Hypothalamus (tissue), 51 donors: ENCODE measurements at regions not wholly inside any gene's neighbourhood (a gene's known extent, or its start where the extent isn't known, plus 50 kb on each side); places are given as distances from the start of the nearest gene placed in this dataset.

Experiments used
- DNase-seq, 51 donors: peaks; one replicate each; lab custom pipeline; 2025; lab: John Stamatoyannopoulos, UW

GRCh38 chr4:125994024-125994423 is 679.3 kb downstream of the FAT4 start:
- DNase-seq = no peak

GRCh38 chr4:125994430-125994829 is 679.7 kb downstream of the FAT4 start:
- DNase-seq = no peak

GRCh38 chr4:126004941-126005340 is 690.2 kb downstream of the FAT4 start:
- no peak for DNase-seq

GRCh38 chr4:126007142-126007541 is 692.4 kb downstream of the FAT4 start:
- DNase-seq = no peak

GRCh38 chr4:126012691-126013290 is 698.0 kb downstream of the FAT4 start:
- no peak for DNase-seq

- DNase-seq = no peak
These were observed 703.5 kb downstream of the FAT4 start for GRCh38 chr4:126018274-126018673.

DNA sequence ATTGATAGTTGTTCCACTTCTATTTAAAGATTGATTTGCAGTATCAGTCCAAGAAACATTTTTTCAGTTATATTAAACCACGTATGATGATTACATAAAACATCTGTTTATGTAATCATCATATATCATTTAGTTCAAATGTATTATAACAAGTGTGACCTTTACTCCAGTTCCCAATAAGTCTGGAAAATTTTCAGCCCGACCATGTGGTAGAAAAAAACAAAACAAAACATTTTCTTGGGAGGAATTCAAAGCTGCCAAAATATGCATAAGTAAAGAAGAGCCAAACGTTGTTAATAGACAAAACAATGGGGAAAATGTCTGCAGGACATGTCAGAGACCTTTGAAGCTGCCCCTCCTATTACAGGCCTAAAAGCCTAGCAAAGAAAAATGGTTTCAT is 709.1 kb downstream of the FAT4 start:
- DNase-seq = no peak

DNA sequence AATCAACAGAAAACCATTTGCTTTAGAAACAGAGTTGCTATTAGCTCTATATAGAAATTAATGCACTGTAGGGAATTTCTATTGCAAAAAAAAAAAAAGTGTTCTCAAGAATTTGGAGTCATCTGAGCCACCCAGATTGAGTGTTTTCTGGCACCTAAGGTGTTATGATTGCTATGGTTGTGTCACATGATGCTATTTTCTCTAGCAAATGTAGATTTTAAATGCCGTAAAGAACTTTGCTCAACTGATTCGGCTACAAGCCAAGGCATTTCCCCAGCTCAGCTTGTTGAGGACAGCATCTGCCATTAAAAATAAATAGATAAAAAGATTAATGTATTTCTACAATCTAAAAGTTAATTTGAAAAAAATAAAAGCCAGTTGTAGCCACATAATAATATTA is 712.8 kb downstream of the FAT4 start:
- DNase-seq = no peak

- DNase-seq = no peak
These were observed 714.1 kb downstream of the FAT4 start for GRCh38 chr4:126028876-126029275.

GRCh38 chr4:126037231-126037630 is 722.5 kb downstream of the FAT4 start:
- no peak for DNase-seq

GRCh38 chr4:126038502-126039144 is 723.9 kb downstream of the FAT4 start:
- DNase-seq = no peak

- no peak for DNase-seq
These were observed 731.4 kb downstream of the FAT4 start for GRCh38 chr4:126046081-126046614.

DNA sequence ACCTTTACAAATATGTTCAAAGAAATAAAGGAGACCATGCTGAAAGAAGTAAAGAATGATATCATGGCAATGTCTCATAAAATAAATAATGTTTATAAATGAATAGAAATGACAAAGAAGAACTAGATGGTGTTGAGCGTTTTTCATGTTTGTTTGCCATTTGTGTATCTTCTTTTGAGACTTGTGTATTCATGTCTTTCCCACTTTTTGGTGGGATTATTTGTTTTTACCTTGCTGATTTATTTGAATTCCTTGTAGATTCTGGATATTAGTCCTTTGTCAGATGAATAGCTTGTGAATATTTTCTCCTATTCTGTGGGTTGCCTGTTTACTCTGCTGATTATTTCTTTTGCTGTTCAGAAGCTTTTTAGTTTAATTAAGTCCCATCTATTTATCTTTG is 732.4 kb downstream of the FAT4 start:
- DNase-seq = no peak

- peak in 14 of 51 donors; percentile 1 to 63 (median 8) for DNase-seq
These were observed 737.1 kb downstream of the FAT4 start for GRCh38 chr4:126051689-126052424.

- DNase-seq = no peak
These were observed 741.4 kb downstream of the FAT4 start for GRCh38 chr4:126056116-126056650.

GRCh38 chr4:126057371-126057770 is 742.6 kb downstream of the FAT4 start:
- DNase-seq = no peak

DNA sequence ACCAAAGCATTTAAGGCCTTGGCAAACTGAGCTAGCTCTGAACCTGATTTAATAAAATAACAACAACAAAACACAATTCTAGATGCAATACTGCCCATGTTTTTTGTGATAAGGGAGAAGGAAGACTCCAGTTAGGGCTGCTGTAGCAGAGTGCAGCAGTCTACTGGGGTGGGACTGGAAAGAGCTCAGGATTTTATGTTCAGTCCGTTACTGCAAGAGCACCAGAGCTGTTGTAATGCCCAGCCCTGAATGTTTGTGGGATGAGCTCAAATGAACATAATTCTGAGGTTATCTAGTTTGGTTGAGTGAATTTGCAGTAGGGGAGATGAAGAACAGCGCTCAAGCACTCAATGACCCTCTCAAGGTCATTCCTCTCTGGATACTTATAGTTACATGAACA is 743.8 kb downstream of the FAT4 start:
- DNase-seq = no peak

DNA sequence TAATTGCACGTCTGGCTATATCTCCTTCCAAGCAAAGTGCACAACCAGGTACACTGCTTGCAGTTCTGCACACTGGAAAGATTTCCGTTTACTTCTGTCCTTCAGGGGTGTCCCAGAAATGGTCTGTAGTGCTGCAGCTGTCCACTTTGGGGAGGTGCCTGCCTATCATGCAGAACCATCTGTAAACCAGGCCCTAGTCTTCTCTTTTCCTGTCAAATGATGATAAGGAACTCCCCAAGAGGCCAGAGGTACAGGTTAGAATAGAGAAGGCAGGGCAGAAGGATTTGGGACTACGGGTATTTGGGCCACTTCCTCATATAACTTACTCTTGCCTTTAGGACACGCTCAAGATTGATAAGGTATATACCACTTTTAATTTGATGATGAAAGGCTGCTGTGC is 746.9 kb downstream of the FAT4 start:
- DNase-seq = no peak

GRCh38 chr4:126065016-126065415 is 750.3 kb downstream of the FAT4 start:
- no peak for DNase-seq

DNA sequence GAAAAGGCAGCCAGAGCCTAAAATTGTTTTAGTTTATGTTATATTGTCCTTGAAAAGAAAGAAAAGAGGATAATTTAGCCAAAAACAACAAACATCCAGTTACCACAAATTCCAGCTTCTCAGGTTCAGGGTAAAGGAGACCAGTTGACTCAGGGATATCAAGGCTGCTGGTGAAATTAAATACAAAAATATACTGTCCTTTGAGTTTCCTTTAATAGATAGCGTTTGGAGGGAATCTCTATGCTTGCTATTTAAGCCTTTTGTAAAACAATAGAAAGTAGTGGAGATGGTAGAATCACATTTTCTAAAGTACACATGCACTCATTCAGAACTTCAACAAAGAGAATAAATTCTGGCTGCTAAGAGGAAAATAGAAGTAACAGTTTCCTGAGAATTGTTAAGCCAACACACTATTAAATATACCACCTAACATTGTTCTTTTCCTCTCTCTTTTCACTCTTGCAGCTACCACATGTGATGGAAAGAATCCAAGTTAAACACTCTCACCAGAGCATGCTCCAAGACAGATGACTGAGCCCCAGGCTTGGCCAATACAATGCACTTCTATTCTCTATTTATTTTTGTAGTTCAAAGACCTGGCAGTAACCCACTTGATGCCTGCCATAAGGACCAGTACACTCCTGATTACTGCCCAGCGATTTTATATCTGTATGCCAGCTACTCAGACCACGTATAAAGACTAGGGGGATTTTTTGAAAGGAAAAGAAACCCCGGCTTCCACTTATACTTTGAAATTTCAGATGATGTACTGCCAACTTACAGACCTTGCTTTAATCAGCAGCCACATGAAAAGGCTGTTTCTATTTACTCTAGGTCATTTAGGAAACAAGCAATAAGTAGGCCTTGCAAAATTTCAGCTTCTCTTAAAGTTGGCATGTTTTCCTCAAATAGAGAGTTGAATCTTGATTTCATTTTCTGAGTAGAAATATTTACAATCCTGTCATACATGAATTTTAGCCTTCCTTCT is 756.9 kb downstream of the FAT4 start:
- peak in 18 of 51 donors; percentile 0 to 51 (median 8) for DNase-seq
